COLO829 (cell line): ENCODE measurements at regions not wholly inside any gene's neighbourhood (a gene's known extent, or its start where the extent isn't known, plus 50 kb on each side); places are given as distances from the start of the nearest gene placed in this dataset.
"Not testable (repeated sequence)": the region's sequence is repeated elsewhere in the genome, so short reads cannot be mapped to it uniquely, and the experiment has no call there.

ENCODE experiments used
- DNase-seq: peaks from one replicate; pipeline ENCODE4 v3.0.0; 2012; ENCODE audit warnings: low spot score

- no peak for DNase-seq
These were observed 212.8 kb upstream of the PRICKLE2 start for GRCh38 chr3:64438066-64438465.

GRCh38 chr3:64437131-64437530 is 211.9 kb upstream of the PRICKLE2 start:
- DNase-seq: no peak

- DNase-seq: not testable (repeated sequence)
These were observed 209.8 kb upstream of the PRICKLE2 start for GRCh38 chr3:64435023-64435422.

GRCh38 chr3:64432870-64433269 is 207.6 kb upstream of the PRICKLE2 start:
- no peak for DNase-seq

- no peak for DNase-seq
These were observed 206.3 kb upstream of the PRICKLE2 start for GRCh38 chr3:64431526-64432091.

- DNase-seq: no peak
These were observed 202.4 kb upstream of the PRICKLE2 start for GRCh38 chr3:64427671-64428070.

- no peak for DNase-seq
These were observed 201.3 kb upstream of the PRICKLE2 start for GRCh38 chr3:64426551-64426950.

- no peak for DNase-seq
These were observed 197.7 kb upstream of the PRICKLE2 start for GRCh38 chr3:64422932-64423331.

- DNase-seq: no peak
These were observed 196.9 kb upstream of the PRICKLE2 start for GRCh38 chr3:64422192-64422591.

- DNase-seq: peak; percentile 44
These were observed 192.6 kb upstream of the PRICKLE2 start for GRCh38 chr3:64417816-64418215.

GRCh38 chr3:64414043-64414442 is 188.8 kb upstream of the PRICKLE2 start:
- no peak for DNase-seq

- no peak for DNase-seq
These were observed 185.8 kb upstream of the PRICKLE2 start for GRCh38 chr3:64411101-64411500.

GRCh38 chr3:64410226-64410625 is 185.0 kb upstream of the PRICKLE2 start:
- no peak for DNase-seq

GRCh38 chr3:64408770-64409169 is 183.5 kb upstream of the PRICKLE2 start:
- DNase-seq: peak; percentile 79

GRCh38 chr3:64406271-64406670 is 181.0 kb upstream of the PRICKLE2 start:
- no peak for DNase-seq

GRCh38 chr3:64405211-64405835 is 180.1 kb upstream of the PRICKLE2 start:
- DNase-seq: no peak

- no peak for DNase-seq
These were observed 175.4 kb upstream of the PRICKLE2 start for GRCh38 chr3:64400706-64401105.

GRCh38 chr3:64399205-64399800 is 174.0 kb upstream of the PRICKLE2 start:
- DNase-seq: peak; percentile 95

- DNase-seq: no peak
These were observed 173.2 kb upstream of the PRICKLE2 start for GRCh38 chr3:64398476-64398875.

GRCh38 chr3:64398006-64398405 is 172.7 kb upstream of the PRICKLE2 start:
- DNase-seq: no peak

GRCh38 chr3:64397573-64397972 is 172.3 kb upstream of the PRICKLE2 start:
- DNase-seq: no peak

- DNase-seq: no peak
These were observed 170.2 kb upstream of the PRICKLE2 start for GRCh38 chr3:64395490-64395889.

GRCh38 chr3:64393193-64393592 is 167.9 kb upstream of the PRICKLE2 start:
- no peak for DNase-seq

GRCh38 chr3:64392001-64392400 is 166.7 kb upstream of the PRICKLE2 start:
- DNase-seq: no peak
